HG03139 (cell line): ENCODE measurements at regions not wholly inside any gene's neighbourhood (a gene's known extent, or its start where the extent isn't known, plus 50 kb on each side); places are given as distances from the start of the nearest gene placed in this dataset.
"Not testable (repeated sequence)": the region's sequence is repeated elsewhere in the genome, so short reads cannot be mapped to it uniquely, and the experiment has no call there.

Experiments used
- ATAC-seq: cut with Tn5 transposase; IDR thresholded peaks from one replicate; pipeline ENCODE4 v1.9.1; 2021; ENCODE audit not compliant: unreplicated experiment

DNA sequence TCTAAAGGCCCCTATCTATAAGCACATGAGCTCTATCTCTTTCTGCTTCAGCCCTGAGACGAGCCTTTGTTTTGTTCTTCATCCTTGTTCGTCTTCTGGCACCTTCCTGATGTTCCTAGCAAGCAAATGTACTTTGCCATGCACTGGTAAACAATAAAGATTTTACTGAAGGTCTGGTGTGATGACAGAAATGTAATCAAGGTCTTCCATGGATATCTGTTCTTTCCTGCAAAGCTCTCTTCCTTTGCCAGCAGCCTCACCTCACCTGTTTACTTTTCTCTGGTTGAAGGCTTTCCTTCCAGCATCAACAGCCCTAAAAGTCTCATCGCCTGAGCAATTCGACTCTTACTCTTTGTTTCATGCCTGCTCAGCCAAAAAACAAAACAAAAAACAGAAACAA, 330.3 kb downstream of the PCNX1 start:
- ATAC-seq: no peak

DNA sequence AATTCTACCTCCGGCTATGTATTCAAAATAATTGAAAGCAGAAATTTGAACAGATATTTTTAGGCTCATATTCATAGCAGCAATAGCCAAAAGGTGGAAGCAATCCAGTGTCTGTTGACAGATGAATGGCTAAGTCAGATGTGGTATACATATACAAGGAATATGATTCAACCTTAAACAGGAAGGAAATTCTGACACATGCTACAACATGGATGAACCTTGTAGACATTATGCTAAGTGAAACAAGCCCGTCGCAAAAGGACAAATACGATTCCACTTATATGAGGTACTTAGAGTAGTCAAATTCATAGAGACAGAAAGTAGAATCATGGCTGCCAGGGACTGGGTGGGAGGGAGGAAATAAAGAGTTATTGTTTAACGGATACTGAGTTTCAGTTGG, 331.6 kb downstream of the PCNX1 start:
- no peak for ATAC-seq

DNA sequence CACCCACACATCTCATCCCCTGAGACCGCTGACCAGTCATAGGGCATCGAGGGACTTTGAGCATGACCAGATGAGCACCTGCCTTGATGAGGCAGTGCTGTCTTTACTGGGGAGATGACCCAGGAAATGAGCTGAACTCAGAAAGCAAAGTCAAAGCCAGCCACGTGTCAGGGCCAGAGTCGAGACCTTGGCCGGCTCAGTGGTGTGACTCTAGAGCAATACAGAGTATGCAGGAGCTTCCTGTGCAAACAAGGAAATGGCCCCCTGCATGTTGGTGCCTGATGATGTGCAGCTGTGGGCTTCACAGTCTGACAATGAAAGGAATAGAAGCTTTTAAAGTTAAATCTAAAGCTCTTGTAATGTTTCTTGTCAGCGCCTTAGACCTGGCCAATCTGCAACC, 332.9 kb downstream of the PCNX1 start:
- ATAC-seq: no peak

- ATAC-seq: no peak
Observed at GRCh38 chr14:71240866-71241520, 333.7 kb downstream of the PCNX1 start.

DNA sequence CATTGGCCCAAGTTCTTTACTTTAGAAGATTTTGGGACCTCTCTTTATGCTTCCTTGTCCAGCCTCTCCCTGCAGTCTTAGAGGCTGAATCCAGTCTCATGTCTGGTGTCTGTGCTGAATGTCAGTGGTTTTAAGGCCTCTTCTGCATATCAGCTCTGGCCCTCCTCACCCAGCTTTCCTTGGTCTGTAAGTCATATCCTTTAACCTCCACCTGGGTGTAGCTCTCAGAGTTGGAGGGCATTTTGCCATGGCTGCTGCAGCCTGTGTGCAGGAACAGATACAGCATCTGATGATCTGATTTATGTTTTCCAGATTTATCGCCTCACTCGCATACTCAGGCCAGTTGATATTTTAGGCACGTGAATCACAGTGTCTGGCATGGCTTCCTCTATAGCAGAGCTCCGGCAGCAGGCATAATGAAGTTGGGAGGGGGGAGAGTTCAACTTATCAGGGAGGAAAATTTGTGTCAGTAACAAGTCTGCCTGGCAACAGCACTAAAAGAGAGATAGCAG, 335.0 kb downstream of the PCNX1 start:
- ATAC-seq: no peak

DNA sequence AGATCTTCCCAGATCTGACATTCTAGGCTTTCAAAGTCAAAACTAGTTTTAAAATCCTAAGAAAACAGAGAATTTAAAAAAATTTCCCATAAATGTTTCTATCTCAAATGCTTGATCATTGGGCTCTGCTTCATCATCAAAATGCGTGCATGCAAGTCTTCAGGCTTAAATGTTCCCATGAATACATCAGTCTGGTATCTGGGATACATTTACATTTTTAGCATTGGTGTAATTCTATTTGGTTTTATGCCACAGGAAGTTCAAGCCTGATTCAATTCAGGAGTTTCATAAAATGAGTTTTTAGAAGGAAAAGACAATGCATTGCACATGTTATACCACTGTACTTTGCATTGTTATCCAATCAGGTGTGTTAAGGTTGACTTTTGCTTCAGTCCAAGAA, 336.4 kb downstream of the PCNX1 start:
- no peak for ATAC-seq

- ATAC-seq: no peak
Observed at GRCh38 chr14:71244341-71244740, 337.1 kb downstream of the PCNX1 start.

- ATAC-seq: no peak
Observed at GRCh38 chr14:71245659-71246361, 338.6 kb downstream of the PCNX1 start.

GRCh38 chr14:71246539-71246938, 339.3 kb downstream of the PCNX1 start:
- ATAC-seq: no peak

DNA sequence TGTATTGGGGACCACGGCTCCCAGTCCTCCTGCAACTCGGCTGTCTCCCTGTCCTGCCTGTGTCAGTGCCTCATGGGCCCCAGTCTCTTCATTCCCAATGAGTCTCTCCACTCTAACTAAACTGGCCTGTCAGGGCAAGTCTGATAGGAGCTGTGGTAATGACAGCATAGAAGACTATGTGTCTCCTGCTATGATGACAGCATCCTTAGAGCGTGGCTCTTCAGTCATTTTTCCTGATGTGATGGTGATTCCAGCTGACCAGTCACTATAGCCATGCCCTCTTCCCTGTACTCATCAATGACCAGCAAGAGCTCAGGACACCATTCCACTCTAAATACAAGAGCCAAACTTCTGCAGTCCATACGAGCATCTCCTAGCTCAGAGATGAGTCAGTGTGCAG, 339.8 kb downstream of the PCNX1 start:
- ATAC-seq: no peak

GRCh38 chr14:71248194-71248593, 340.9 kb downstream of the PCNX1 start:
- no peak for ATAC-seq

DNA sequence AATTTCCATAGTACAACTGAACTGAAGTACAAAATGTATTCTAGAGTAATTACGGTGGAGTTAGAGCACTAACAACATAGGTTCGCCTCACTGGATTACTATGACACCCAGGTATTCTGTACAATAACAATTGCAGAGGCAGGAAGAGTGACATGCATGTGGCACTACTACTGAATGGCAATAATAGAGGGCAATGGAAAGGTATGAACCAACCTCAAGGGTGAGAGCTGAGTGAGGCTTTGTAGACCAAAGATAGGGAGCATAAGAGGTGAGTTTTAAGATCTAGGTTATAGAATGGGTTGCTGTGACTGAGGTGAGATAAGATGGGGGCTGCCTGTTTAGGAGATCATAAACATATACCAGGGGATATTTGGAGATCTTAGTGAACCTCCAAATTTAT, 343.1 kb downstream of the PCNX1 start:
- no peak for ATAC-seq

DNA sequence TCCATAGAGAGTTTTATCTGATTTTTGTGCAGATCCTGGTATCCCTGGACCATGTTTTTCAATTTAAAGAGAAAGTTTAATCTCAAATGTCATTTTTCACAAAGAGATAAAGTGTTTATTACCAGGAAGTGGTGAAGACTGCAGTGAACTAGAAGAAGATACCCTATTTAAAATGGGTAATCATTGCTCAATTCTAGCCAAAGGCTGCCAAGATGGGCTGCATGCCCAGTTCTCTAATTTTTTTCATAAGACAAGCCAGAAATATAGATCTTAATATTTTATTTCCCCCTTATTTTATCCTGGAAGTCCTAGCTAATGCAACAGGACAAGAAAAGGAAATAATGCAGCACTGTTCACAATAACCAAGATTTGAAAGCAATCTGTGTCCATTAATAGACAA, 343.5 kb downstream of the PCNX1 start:
- no peak for ATAC-seq

GRCh38 chr14:71254091-71254719, 346.9 kb downstream of the PCNX1 start:
- ATAC-seq: not testable (repeated sequence)

DNA sequence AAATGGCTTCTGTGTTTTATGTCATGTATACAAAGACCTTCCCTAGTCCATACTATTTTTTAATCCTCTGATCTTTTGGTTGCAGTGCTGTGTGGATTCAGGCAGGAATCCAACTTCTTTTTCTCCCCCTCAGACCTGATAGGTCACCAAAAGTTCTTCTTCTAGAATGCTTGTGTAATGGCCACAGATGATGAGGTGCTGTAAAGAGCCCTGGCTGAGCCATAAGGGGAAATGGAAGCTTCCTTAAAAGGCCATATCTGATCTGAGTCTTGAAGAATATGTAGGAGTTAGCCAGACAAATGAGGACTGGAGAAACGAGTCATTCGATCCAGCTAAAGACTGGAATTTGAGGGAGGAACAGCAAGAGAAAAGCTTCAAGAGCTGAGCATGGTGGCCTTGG, 353.9 kb downstream of the PCNX1 start:
- ATAC-seq: no peak

GRCh38 chr14:71262441-71262840, 355.2 kb downstream of the PCNX1 start:
- ATAC-seq: no peak

DNA sequence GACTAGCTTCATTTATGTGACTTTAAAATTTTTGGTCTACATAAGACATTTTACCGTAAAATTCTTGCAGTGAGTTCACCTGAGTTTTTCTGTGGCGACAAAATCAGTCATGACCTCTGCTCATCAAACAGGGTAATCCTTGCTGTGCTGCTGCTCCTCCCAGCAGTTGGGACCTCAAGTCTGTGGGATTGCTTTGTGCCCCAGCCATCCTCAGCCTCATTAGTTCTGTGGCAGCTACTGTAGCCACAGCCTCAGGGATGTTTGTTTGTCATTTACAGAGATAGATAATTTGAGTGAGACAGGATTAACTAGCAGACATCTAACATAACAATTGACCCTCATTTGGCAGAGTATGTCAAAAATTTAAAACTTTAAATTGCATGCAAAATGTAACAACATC, 357.0 kb downstream of the PCNX1 start:
- ATAC-seq: no peak

DNA sequence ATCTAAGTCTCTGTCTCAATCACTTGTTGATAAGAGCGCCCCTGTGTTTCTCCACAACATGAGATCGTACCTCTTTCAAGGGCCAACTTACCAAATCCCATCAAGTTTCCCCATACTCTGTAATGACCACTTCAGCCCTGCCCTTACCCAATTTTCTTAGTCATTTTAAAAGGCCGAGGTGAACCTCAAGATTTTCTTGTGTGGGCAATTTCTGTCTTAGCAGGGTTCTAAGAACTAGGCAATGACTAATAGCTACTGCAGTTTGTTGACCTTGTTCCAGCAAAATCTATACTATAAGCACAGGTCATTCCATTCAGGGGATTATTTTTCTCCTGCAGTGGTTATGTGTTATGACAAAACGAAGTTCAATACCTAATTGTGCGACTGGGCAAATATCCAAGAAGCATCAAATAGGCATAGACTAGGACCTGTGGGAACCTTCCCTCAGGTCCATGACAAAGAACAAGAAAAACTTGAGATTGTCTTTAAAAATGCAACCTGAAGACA, 359.8 kb downstream of the PCNX1 start:
- ATAC-seq: no peak

DNA sequence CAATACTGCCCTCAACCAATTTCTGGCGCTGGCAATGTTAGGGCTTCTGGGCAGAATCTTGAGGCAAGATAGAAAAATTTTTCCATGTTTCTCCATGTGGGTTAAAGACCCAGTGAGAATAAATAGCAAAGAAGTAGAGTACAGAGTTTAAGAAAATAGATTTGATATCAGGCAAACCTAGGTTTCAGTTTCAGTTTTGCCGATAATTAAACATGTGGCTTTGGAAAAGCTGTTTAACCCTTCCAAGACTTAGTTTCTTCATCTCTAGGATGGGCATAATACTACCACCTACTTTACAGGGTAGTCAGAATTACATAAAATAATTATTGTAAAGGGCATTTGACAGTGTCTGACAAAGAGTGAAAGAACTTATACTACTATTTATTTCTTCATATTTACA, 360.4 kb downstream of the PCNX1 start:
- ATAC-seq: no peak

GRCh38 chr14:71270111-71270510, 362.9 kb downstream of the PCNX1 start:
- no peak for ATAC-seq

DNA sequence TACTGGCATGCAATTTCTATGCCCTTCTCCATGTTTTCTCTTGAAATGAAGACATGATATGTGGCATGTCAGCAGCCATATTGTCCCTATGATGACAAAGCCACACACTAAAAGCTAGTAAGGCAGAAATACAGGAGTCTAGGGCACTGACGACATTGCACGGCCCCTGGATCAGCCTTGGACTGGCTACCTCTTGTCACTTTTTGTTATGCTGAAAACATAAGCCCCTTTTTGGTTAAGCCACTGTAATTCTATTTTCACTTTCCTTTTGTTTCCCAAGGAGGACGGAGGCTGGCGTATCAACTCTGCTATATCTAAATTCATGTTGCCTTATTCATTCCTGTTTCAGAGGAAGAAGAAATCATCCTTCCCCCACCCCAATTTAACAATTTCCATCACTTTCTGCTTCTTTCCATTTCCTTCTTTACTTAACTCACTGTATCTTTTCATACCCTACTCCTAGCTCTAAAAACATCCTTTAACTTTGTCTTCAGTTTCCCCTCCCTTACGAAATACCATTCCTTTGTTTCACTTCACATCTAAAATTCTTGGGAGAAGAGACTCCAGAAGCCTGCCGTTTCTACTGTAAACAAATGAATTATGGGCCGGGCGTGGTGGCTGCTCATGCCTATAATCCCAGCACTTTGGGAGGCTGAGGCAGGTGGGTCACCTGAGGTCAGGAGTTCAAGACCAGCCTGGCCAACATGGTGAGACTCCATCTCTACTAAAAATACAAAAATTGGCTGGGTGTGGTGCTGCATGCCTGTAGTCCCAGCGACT, 364.1 kb downstream of the PCNX1 start:
- no peak for ATAC-seq
